ENCODE measurements at regions not wholly inside any gene's neighbourhood (a gene's known extent, or its start where the extent isn't known, plus 50 kb on each side); places are given as distances from the start of the nearest gene placed in this dataset.

- TF ChIP-seq CTCF (IDR thresholded peaks at IDR 0.05; ENCODE audit: poor library complexity, severe bottlenecking), result no peak
- no peak for TF ChIP-seq REST (IDR thresholded peaks at IDR 0.05; ENCODE audit: borderline replicate concordance)
- TF ChIP-seq RAD21 (conservative IDR thresholded peaks at IDR 0.05), result no peak
- no peak for TF ChIP-seq POLR2AphosphoS5 (IDR thresholded peaks at IDR 0.05)
- no peak for TF ChIP-seq EZH2 (IDR thresholded peaks at IDR 0.05; ENCODE audit: borderline replicate concordance, insufficient read depth, low read length, poor library complexity, severe bottlenecking)
- TF ChIP-seq EP300 (conservative IDR thresholded peaks at IDR 0.05; ENCODE audit: poor library complexity, severe bottlenecking), result no peak
- no peak for TF ChIP-seq SMC3 (conservative IDR thresholded peaks at IDR 0.05; ENCODE audit: poor library complexity)
- TF ChIP-seq MXI1 (conservative IDR thresholded peaks at IDR 0.05; ENCODE audit: poor library complexity, severe bottlenecking), result no peak
- no peak for TF ChIP-seq TAF1 (IDR thresholded peaks at IDR 0.05; ENCODE audit: low read depth)
Measured at GRCh38 chr3:181230258-181230657, 240.7 kb upstream of the DNAJC19 start.

Data from neural cell (in vitro differentiated cells).